Stimulated activated CD4-positive, alpha-beta T cell treated with anti-CD3 and anti-CD28 coated beads, Interleukin-2, amount 100 ng/mL, for 4 hours (primary cell): ENCODE measurements at regions not wholly inside any gene's neighbourhood (a gene's known extent, or its start where the extent isn't known, plus 50 kb on each side); places are given as distances from the start of the nearest gene placed in this dataset.
"Not testable (repeated sequence)": the region's sequence is repeated elsewhere in the genome, so short reads cannot be mapped to it uniquely, and the experiment has no call there.

ENCODE experiments used
- DNase-seq: peaks from one replicate; pipeline ENCODE4 v3.0.0-alpha.2; 2020; ENCODE audit warnings: low read depth

DNA sequence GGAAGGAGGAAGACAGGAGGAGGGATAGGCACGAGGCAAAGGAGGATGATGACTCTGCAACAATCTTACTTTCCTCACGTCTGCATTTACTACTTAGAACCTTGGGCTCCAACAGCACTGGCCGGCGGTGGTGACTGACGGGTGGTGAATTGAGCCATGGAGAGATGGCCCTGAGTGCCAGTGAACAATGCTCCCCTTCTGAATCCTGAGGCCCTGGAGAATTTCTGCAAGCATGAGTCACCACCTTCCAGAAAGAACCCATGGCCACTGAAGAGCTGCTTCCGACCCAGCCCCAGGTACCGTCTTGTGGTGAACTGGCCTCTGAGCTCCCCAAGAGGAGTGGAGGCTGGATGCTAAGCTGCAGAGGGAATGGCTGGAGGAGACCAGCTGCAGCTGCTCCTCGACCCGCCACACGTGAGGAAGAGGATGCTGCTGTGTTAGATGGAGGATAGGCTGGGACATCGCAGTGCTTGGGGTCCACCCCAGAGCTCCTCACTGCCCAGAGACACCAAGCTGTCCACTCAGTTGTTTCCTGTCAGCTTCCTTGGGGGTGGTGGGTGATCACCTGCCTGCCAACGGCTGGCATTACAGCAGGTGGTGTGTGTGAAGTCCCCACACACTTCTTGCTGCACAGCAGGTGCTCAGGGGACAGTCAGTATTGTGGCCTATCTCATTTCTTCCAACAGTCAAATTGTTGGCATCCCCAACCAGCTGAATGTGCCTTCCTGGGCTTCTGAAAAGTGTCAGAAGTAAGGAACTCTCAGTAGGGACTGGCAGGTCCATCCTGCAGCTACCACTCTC is 186.5 kb upstream of the ID2 start:
- DNase-seq, result no peak

DNA sequence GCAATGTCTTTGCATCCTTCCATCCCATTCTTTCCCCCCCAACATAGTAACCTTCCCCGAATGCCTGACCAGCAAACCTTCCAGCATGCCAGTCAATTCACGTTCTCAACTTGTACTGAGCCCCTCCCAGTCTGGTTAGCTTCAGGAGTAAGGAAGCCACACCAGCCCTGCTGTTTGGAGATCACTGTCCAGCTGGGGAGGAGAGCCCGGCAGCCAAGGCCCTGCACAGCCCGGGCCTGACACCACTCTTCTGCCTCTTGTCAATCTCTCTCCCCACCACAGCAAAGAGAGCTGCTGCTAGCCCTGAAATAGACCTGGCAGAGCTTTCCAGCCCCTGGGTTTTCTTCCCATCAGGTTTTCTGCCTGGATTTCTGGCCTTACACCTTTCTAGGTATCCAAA is 185.8 kb upstream of the ID2 start:
- DNase-seq, result no peak

DNA sequence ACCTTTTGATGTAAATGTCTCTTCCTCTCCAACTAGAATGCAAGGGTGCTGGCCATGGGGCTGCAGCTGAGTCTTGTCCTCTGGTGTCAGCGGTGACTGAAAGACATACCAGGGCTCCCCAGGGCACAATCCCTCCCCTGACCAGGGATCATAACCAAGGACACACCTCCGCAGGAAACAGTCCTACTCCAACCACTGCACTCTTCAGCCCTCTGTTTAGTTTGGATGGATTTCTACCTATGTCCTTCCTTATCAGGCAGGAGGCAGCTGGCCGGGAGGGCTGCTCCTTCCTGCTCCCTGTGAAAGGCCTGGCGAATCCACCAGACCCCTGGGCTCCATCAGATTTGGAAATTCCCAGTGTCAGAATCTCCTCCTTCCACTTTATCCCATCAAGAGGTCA is 185.2 kb upstream of the ID2 start:
- DNase-seq, result no peak

DNA sequence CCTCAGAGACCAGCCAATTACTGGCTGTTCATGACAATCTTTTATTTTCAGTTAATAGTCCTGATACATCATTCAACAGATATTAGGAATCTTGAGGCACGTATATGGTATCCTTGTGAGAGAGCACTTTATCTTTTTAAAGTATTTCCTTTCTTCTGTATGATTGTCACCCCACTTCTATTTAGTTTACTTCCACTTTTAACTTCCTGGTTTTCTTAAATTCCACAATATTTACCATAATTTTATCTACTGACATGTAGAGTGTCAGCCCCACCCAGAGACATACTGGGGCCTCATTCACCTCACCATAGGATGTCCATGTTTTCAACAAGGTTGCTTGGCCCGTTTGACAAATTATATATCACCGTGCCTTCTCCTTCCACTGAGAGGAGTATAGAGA is 182.9 kb upstream of the ID2 start:
- DNase-seq, result no peak

DNA sequence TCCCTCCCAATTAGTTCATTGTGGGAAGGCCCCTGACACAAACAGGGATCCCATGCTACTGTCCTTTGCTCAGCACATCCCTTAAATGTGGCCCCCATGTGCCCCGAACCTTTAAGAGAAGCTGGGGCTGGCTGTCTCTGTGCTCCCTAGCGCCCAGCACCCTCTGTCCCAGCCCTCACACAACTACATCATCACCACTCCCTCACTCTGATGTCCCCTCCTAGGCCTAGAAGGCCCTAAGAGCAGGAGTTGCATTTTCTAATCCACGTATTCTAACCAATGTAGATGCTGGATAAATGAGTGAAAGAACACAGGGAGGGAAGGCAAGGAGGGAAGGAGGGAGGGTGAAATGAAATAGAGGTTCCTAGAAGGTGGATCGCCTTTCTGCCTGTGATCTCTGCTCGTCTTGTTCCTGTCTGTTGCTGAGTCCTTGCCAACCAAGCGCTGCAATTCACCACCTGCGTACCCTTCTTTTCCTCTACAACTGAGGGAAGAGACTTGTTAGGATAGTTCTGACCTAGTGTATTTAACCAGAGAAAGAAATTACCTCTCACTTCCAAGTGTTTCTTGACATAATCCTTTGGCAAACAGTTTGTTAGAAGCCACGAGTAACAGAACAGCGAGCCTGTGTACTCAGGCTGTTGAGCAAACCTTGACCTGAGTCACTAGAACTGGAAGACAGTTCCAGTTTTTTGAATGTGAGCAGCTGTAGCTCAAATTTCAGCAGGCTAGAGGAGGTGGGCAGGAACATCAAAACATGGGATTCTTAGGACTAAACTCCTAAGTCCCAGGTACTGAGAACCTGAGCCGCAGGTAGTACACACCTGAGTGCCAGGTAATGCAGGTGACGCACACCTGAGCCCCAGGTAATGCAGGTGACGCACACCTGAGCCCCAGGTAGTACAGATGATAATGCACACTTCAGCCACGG is 181.5 kb upstream of the ID2 start:
- DNase-seq, result no peak

DNA sequence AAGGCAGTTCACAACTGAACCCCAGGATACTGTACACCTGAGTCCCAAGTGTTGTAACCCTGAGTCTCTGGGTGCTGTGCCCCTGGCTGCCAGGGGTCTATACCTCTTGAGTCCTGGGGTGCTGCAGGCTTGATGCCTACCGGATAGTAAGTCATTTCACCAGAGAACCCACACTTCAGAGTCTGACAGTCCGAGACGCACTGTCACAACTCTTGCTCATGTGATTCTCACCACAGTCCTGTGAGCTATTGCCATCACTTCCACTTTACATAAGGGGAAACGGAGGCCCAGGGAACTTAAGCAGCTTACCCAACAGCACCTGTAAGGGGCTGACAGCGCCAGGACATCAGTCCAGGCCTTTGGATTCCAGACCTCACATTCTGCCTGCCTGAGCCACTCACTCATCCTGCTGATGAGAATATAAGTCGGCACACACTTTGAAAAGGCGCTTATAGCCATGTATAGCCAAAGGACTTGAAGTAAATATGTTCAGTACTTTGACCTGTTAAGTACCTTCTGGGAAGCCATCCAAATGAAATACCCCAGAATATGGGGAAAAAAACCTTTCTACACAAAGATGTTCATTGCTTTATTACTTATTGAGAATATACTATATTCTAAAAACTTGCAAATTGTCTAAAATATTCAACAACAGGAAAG is 180.7 kb upstream of the ID2 start:
- no peak for DNase-seq

DNA sequence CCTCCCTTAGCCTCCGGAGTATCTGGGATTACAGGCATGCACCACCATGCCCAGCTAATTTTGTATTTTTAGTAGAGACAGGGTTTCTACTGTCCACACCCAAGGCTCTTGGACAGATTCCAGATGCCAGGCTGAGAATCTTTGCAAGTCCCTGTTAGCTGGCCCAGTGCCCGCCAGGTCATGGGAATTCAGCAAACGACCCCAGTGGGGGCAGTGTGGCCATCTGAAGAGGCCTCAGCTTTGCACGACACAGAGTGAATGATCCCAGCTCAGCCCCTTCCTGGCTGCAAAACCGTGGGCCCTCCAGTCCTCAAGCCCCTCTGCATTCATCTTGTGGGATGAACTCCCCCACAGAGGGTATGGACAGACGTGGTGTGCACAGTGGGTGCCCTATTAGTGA is 179.5 kb upstream of the ID2 start:
- no peak for DNase-seq

DNA sequence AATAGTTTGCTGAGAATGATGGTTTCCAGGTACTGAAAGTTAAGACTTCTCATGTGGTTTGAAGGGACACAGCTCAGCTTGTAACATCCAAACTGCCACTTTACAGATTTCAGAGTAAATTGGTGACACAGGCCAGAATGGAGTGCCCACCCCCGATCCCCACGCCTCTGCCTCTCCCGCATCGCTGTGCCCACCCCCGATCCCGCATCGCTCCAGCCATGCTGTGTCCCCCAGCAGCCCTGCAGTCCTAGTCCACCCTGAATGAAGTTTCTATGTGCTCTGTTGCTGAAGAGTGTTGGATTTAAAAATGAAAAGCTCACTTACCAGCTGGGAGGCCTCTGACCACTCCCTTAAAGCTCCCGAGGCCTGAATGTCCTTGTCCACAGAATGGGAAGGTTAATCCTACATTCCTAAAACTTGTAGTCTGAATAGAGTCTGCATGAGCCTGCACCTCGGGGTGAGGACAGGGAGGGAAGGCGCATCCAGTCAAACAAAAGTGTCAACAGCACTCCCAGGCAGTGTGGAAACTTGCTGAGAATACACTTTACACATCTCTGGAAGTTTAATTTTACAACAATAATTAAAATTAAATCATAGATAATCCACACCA is 176.4 kb upstream of the ID2 start:
- no peak for DNase-seq

DNA sequence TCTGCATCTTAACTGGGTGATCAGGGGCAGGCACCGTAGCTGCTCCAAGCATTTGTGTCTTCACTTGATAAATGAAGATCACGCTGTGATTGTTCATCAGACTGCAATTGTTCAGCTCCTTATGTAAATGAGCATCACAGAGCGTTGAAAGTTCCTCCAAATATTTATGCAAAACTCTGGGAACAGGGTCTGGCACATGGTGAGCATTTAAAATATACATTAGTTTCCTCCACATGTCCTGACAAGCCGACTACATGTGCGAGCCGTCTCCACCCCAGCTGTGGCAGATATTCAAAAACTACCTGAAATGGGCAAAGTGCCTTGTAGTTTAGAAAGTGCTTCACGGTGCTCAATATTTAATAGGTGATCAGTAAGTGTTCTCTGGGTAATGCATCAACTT is 175.1 kb upstream of the ID2 start:
- DNase-seq, result no peak

DNA sequence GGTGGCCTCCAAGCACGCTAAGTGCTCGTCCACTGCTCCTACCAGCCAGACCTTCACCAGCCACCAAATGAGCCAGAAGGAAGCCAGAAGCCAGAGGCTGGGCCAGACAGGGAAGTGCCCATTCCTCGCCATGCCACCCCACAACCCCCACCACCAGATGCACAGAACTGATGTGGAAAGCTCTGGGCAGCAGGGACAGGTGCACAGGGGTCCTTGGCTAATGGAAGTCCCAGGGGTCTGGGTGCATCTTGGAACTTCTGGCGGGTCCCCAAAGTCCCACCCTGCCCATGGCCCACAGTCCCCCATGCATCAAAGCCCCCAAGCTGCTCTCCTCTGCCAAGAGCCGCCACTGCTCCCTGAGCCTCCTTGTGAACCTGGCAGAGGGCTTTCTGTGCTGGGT is 173.1 kb upstream of the ID2 start:
- no peak for DNase-seq

DNA sequence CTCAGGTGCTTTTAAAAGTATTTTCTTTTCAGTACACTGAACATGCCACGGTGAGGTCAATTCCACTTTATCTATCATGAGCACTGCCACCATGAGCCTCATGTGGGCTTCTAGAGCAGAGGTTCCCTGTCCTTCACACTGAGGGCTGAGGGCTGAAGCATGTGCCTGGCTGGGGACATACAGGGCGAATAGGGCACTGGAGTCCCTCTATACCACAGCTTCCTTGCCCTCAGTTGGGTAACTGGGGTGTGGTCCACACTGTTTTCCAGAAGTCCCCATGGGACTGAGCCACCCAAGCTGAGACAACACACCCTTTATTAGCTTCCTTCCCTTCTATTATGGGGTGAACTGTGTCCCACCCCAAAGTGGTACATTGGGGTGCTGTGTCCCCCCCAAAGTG is 172.2 kb upstream of the ID2 start:
- DNase-seq, result no peak

DNA sequence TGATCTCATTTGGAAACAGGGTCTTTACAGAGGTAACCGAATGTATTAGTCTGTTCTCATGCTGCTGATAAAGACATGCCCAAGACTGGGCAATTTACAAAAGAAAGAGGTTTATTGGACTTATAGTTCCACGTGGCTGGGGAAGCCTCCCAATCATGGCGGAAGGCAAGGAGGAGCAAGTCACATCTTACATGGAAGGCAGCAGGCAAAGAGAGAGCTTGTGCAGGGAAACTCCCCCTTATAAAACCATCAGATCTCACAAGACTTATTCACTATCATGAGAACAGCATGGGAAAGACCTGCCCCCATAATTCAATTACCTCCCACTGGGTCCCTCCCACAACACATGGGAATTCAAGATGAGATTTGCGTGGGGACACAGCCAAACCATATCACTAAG is 171.8 kb upstream of the ID2 start:
- not testable (repeated sequence) for DNase-seq

DNA sequence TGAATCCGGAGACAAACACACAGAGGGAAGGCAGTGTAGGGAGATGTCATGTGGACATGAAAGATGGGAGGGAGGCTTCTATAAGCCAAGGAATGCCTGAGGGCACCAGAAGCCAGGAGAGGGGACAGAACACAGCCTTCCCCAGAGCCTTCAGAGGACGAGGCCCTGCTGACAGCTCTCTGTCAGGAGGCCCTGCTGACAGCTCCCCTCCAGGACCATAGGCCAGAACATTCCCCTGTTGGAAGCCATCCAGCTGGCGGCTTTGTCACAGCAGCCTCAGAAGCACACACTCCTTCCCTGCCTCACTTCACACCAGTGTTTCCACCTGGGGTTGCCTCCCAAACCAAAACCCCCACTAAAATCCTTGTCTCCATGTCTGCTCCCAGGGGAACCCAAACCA is 171.3 kb upstream of the ID2 start:
- no peak for DNase-seq

DNA sequence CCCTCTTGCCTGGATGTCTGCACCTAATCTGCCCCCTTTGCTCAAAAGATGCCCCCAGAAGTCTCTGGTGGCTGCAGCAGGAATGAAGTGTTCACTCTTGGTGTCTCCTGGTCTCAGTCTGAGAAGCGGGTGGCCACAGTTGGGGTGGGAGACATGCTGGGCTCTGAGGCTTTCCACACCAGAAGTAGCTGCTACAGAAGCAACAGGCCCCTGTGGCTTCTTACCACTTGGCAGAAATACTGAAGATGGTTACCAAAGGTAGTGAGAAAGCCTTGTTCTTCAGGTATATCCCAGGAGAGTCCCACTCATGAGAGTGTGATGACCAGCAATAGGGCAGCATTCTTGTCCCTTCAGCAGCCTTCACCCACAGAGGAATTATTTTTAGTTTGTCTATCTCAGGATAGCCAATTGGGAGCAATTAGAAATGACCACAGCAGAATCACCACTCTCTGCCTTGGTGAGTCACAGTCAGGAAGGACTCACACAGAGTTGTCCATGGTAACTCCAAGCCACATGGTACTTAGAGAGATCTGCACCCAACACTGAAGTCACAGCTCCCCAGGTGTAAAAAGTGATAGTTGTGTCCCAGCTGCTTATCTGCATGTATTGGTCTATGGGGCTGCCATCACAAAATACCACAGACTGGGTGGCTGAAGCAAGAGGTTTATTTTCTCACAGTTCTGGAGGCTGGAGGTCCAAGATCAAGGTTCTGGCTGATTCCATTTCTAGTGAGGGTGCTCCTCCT is 169.8 kb upstream of the ID2 start:
- DNase-seq, result no peak

DNA sequence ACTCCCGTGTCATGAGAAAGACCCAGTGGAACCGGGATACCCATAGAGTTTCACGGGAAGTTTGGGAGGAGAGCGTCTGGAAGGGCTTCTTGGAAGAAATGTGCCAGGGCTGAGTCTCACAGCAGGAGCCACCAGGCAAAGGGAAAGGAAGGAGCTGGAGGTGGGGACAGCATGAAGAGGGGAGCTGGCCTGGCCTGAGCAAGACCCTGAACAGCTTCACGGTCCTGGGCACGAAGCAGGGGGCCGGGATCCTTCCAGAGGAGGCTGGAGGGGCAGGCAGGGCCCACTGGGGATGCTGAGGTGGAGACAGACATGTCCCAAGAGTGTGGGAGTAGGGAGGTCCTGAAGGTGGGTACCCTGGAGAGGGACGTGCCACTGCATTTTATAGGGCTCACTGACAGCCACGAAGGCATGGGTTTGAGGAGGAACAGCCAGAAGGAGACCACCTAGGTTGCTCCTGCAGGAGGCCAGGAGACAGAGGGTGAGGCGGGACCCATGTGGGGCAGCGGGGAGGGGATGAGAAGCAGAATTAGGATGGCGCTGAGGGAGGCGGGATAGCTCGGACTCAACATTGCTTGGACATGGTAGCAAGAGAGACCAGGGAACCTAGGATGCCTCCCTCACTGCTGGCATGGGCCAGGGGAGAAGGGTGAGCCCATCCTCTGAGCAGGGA is 168.1 kb upstream of the ID2 start:
- no peak for DNase-seq

DNA sequence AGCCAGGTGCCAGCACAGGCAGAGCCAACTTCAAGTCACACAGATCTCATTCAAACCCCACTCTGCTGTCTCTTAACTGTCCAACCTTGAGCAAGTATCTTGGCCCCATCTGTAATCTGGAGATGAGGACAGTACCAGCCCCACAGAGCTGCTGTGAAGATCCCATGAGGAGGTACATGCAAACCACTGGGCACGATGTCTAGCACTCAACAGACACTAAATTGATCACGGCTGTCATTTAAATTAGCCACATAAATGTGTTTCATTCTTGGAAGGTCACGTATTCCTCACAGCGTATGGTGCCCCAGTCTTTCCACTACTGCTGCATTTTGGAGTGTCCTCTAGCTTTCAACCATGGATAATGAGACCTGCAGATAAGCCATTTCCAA is 167.6 kb upstream of the ID2 start:
- no peak for DNase-seq

DNA sequence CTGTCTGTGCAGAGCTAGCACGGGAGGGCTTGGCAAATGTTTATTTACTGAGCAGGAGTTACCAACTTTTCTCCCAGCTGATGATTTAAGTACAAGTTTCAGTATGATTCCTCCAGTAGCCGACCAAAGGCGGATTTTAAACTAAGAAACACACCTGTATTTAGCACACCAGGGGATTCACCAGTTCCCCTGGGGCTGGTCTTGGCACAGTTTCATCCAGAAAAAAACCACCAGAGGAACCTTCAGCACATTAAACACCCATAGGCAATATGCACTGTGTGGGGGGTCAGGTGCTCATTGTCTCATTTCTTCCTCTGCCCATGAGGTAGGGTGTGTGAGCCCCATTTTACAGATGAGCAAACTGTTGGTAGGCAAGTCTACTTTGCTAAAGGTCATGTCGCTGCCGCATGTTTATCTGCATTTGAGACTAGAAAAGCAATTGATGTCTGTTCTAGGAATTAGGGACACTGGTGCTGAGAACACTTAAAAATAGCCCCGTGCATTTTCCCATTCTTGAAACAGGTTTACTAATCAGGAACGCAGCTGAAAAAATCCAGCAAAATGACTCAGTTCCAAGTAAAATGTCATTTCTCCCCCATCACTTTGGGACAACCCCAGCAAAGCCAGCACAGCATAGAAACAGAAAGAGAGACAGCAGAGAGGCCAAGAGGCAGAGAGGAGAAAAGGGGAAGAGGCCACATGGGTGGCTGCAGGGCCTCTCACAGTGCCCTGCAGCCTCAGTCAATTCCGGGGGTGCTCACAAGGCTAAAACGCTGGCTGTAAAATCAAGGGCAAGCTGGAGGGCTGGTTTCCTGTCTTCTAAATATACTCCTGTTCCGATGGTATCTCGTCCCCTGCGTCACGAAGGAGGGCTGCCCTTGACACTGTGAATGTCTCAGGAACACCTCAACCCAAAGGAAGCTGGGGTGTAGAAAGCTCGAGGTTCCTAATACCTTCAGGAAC is 166.8 kb upstream of the ID2 start:
- peak; percentile 13 for DNase-seq

DNA sequence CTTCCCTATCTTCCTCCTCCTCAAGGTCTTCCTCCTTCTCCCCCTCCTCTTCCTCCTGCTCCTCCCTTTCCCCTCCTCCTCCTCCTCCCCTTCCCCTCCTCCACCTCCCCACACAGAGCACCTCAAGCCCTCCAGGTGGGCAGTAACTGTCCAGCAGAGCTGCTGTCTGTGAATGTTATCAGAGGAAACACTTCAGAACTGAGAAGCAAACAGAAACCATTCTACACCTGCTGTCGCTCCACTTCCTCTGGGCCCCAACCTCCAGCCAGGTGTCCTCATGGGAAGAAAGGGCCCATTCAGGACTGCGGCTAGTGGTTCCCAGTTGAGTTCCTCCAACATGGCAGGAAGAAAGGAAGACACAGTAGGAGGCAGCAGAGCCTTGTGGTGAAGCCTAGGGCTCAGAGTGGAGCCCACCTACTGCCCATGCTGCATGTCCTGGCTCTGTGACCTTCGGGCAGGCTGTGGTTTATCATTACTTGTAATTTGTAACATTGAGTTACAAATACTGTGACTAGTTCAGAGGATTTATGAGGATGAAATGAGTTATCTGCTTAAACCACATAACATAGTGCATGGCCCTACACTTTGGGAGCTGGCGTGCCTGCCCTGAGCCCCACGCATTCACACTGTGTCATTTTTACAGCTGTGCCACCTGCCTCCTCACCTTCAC is 165.9 kb upstream of the ID2 start:
- DNase-seq, result no peak

DNA sequence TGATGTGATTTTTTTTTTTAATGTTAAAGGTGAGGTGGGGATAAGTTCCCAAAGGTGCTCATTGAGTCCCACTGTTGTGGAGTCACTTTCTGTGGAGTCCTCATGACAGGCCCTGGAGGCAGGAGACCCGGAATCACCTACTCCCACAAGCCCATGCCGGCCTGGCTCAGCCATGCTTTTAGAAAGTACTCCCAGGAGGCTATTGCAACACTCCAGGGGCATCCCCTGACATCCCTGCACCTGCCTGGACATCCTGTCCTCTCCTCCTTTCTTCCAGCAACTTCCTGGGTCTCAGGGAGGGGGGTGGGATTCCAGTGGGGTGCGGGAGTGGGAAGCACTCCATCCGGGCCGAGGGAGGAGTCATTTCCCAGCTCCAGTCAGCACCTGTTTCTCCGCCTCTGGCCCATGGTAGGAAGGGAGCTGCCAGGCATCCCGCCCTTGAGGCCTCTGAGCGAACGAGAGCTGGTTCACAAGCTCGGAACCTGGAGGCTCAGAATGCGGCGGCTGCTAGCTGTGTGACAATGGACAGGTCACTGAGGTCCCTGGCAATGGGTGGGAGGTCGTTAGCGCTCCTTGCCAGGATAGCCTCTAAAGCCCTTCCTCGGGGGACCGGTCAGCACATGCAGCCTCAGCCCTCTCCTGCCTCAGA is 163.9 kb upstream of the ID2 start:
- no peak for DNase-seq
